ENCODE measurements at regions not wholly inside any gene's neighbourhood (a gene's known extent, or its start where the extent isn't known, plus 50 kb on each side); places are given as distances from the start of the nearest gene placed in this dataset.

GRCh38 chr2:34892766-34893165 is 1293.7 kb upstream of the FAM98A start:
- TF ChIP-seq CTCF (IDR thresholded peaks at IDR 0.05) = no peak
- no peak for TF ChIP-seq POLR2A (IDR thresholded peaks at IDR 0.05)
